SK-N-SH (cell line): ENCODE measurements at regions not wholly inside any gene's neighbourhood (a gene's known extent, or its start where the extent isn't known, plus 50 kb on each side); places are given as distances from the start of the nearest gene placed in this dataset.

ENCODE experiments used
- CTCF ChIA-PET: fragments of 300-600, 350-600 bp; formaldehyde crosslinking; extraction: SDS; loops from one replicate; lab custom pipeline; 2021; lab: Yijun Ruan, JAX
- POLR2A ChIA-PET: fragments of 350-600 bp; sonication (Branson Sonifier 250); formaldehyde crosslinking; extraction: SDS; loops from one replicate; lab custom pipeline; 2020; ENCODE audit warnings: antibody characterized with exemption, inconsistent platforms; lab: Yijun Ruan, JAX
- DNase-seq: peaks from one replicate; pipeline ENCODE4 v3.0.0; 2012
- H2AFZ ChIP-seq: fragments of 200-600 bp; sonication (generic); 2 replicates; pipeline ENCODE4 v1.8.1; 2016; ENCODE audit warnings: antibody characterized with exemption, mild to moderate bottlenecking, low read depth
- H3F3A ChIP-seq: fragments of 200-600 bp; sonication (generic); replicated peaks from 2 replicates; pipeline ENCODE3; 2016; ENCODE audit warnings: antibody characterized with exemption, mild to moderate bottlenecking; ENCODE audit not compliant: insufficient read depth
- H3K27ac ChIP-seq, 2 experiments: fragments of 200-500 bp in 1 of 2; fragments of 200-600 bp in 1 of 2; sonication (Bioruptor generic) in 1 of 2; sonication (generic), shearing (Covaris generic) in 1 of 2; 2 replicates each; pipeline versions ENCODE4 v1.5.1 to v1.6.1; 2014 to 2016; ENCODE audit warnings: low read depth in 2 of 2, inconsistent platforms in 1 of 2, low read length in 1 of 2, mild to moderate bottlenecking in 1 of 2, mixed read lengths in 1 of 2
- H3K27me3 ChIP-seq: fragments of 200-600 bp; sonication (generic), shearing (Covaris generic); 2 replicates; pipeline ENCODE4 v1.6.1; 2016; ENCODE audit warnings: mixed run types; ENCODE audit not compliant: insufficient read depth
- H3K36me3 ChIP-seq, 2 experiments: fragments of 200-500 bp in 1 of 2; fragments of 200-600 bp in 1 of 2; sonication (Bioruptor generic) in 1 of 2; sonication (generic) in 1 of 2; replicated peaks in 1 of 2; 2 replicates each; pipeline versions ENCODE3 to v1.5.1; 2014 to 2016; ENCODE audit warnings: low read length in 1 of 2, mild to moderate bottlenecking in 1 of 2; ENCODE audit not compliant: insufficient read depth in 2 of 2, control insufficient read depth in 1 of 2
- H3K4me1 ChIP-seq, 2 experiments: fragments of 200-500 bp in 1 of 2; fragments of 200-600 bp in 1 of 2; sonication (Bioruptor generic) in 1 of 2; sonication (generic), shearing (Covaris generic) in 1 of 2; 2 replicates each; pipeline versions ENCODE4 v1.5.1 to v1.6.1; 2014 to 2016; ENCODE audit warnings: low read depth in 1 of 2, low read length in 1 of 2, mixed run types in 1 of 2; ENCODE audit not compliant: insufficient read depth in 2 of 2, control insufficient read depth in 1 of 2
- H3K4me2 ChIP-seq: fragments of 200-600 bp; sonication (generic), shearing (Covaris generic); 2 replicates; pipeline ENCODE4 v1.6.1; 2017; ENCODE audit warnings: mixed run types
- H3K4me3 ChIP-seq, 2 experiments: fragments of 200-500 bp in 1 of 2; fragments of 200-600 bp in 1 of 2; sonication (Bioruptor generic) in 1 of 2; sonication (generic), shearing (Covaris generic) in 1 of 2; 2 replicates each; pipeline versions ENCODE4 v1.5.1 to v1.8.1; 2014 to 2016; ENCODE audit warnings: low read depth in 2 of 2, inconsistent platforms in 1 of 2, low read length in 1 of 2, mild to moderate bottlenecking in 1 of 2, mixed read lengths in 1 of 2, moderate library complexity in 1 of 2
- H3K79me2 ChIP-seq: fragments of 200-600 bp; sonication (generic); 2 replicates; pipeline ENCODE4 v1.8.1; 2017; ENCODE audit warnings: mild to moderate bottlenecking; ENCODE audit not compliant: insufficient read depth
- H3K9ac ChIP-seq: fragments of 200-600 bp; sonication (generic); 2 replicates; pipeline ENCODE4 v1.6.1; 2017; ENCODE audit warnings: mixed run types
- H3K9me2 ChIP-seq: fragments of 200-600 bp; sonication (generic); 2 replicates; pipeline ENCODE4 v1.6.1; 2017; ENCODE audit warnings: mixed run types
- H3K9me3 ChIP-seq: fragments of 200-600 bp; sonication (generic); 2 replicates; pipeline ENCODE4 v1.6.1; 2017; ENCODE audit warnings: mixed run types, mild to moderate bottlenecking, moderate library complexity
- H4K20me1 ChIP-seq: fragments of 200-600 bp; sonication (generic); 2 replicates; pipeline ENCODE4 v1.6.1; 2017; ENCODE audit warnings: mild to moderate bottlenecking, mixed run types; ENCODE audit not compliant: insufficient read depth
- CHD2 ChIP-seq: fragments of 150-350 bp; IDR thresholded peaks from 2 replicates; pipeline ENCODE4 v1.6.1; 2018; ENCODE audit warnings: low read length; ENCODE audit not compliant: partially characterized antibody
- CTCF ChIP-seq: fragments of 200-600 bp; sonication (generic); IDR thresholded peaks from 2 replicates; pipeline ENCODE4 v1.6.1; 2017; ENCODE audit warnings: antibody characterized with exemption, mild to moderate bottlenecking, moderate library complexity
- ELF1 ChIP-seq: IDR thresholded peaks from 2 replicates; pipeline ENCODE4 v1.4.0; 2012
- FOSL2 ChIP-seq: IDR thresholded peaks from 2 replicates; pipeline ENCODE4 v1.4.0; 2012; ENCODE audit warnings: low read depth, mild to moderate bottlenecking, moderate library complexity, borderline replicate concordance
- FOXJ3 ChIP-seq: sonication (generic); formaldehyde crosslinking; IDR thresholded peaks from 2 replicates; pipeline ENCODE4 v1.5.1; 2020; ENCODE audit warnings: mild to moderate bottlenecking, missing genetic modification reagents
- IRF3 ChIP-seq: fragments of 150-350 bp; IDR thresholded peaks from 2 replicates; pipeline ENCODE4 v1.6.1; 2016; ENCODE audit warnings: mild to moderate bottlenecking, low read depth, low read length
- RAD21 ChIP-seq: IDR thresholded peaks from 2 replicates; pipeline ENCODE4 v1.6.1; 2012; ENCODE audit warnings: mild to moderate bottlenecking, low read length
- TEAD4 ChIP-seq: IDR thresholded peaks from 2 replicates; pipeline ENCODE4 v1.4.0; 2012; ENCODE audit warnings: mild to moderate bottlenecking, borderline replicate concordance; ENCODE audit not compliant: insufficient read depth
- YY1 ChIP-seq: IDR thresholded peaks from 2 replicates; pipeline ENCODE4 v1.4.0; 2012; ENCODE audit warnings: low read depth, mild to moderate bottlenecking
- WGBS: methylation state at CpG from one replicate; pipeline ENCODE4 v1.1.6; 2017; ENCODE audit warnings: low lambda C conversion rate; 5-methylcytosine and 5-hydroxymethylcytosine counted together
- TF ChIP-seq, protein P1 (sequence below): IDR thresholded peaks from 2 replicates; pipeline ENCODE4 v1.6.1; 2012; ENCODE audit warnings: mild to moderate bottlenecking, low read depth, low read length, moderate library complexity

GRCh38 chr16:62450291-62450690 is 414.1 kb upstream of the CDH8 start:
- H3K79me2 ChIP-seq, result no peaks in the 10 kb centered on the region
- H3K9ac ChIP-seq, result no peak overlapping the region
- no peaks in the 10 kb centered on the region for H3K9me2 ChIP-seq
- H3K9me3 ChIP-seq, result no peaks in the 10 kb centered on the region
- WGBS, result 24% methylated on average over 5 of the region's 5 CpGs
- no peak overlapping the region for H2AFZ ChIP-seq
- TF ChIP-seq FOXJ3 (CRISPR knock-in tag) (no peak), TEAD4 (no peak), IRF3 (no peak), RAD21 (no peak), FOSL2 (no peak), CHD2 (no peak), YY1 (no peak), CTCF (no peak)
- TF ChIP-seq, protein P1, sequence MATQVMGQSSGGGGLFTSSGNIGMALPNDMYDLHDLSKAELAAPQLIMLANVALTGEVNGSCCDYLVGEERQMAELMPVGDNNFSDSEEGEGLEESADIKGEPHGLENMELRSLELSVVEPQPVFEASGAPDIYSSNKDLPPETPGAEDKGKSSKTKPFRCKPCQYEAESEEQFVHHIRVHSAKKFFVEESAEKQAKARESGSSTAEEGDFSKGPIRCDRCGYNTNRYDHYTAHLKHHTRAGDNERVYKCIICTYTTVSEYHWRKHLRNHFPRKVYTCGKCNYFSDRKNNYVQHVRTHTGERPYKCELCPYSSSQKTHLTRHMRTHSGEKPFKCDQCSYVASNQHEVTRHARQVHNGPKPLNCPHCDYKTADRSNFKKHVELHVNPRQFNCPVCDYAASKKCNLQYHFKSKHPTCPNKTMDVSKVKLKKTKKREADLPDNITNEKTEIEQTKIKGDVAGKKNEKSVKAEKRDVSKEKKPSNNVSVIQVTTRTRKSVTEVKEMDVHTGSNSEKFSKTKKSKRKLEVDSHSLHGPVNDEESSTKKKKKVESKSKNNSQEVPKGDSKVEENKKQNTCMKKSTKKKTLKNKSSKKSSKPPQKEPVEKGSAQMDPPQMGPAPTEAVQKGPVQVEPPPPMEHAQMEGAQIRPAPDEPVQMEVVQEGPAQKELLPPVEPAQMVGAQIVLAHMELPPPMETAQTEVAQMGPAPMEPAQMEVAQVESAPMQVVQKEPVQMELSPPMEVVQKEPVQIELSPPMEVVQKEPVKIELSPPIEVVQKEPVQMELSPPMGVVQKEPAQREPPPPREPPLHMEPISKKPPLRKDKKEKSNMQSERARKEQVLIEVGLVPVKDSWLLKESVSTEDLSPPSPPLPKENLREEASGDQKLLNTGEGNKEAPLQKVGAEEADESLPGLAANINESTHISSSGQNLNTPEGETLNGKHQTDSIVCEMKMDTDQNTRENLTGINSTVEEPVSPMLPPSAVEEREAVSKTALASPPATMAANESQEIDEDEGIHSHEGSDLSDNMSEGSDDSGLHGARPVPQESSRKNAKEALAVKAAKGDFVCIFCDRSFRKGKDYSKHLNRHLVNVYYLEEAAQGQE, result no peak
- no peaks in the 10 kb centered on the region for H3K27me3 ChIP-seq
- POLR2A ChIA-PET, result no interaction called here
- no peak overlapping the region for H3K27ac ChIP-seq
- H4K20me1 ChIP-seq, result no peaks in the 10 kb centered on the region
- DNase-seq, result no peak
- no peaks in the 10 kb centered on the region for H3K36me3 ChIP-seq
- H3K4me1 ChIP-seq, result no peaks in the 10 kb centered on the region
- no peak overlapping the region for H3K4me3 ChIP-seq
- no peak overlapping the region for H3K4me2 ChIP-seq
- CTCF ChIA-PET, result no interaction called here
- no peaks in the 10 kb centered on the region for H3F3A ChIP-seq

DNA sequence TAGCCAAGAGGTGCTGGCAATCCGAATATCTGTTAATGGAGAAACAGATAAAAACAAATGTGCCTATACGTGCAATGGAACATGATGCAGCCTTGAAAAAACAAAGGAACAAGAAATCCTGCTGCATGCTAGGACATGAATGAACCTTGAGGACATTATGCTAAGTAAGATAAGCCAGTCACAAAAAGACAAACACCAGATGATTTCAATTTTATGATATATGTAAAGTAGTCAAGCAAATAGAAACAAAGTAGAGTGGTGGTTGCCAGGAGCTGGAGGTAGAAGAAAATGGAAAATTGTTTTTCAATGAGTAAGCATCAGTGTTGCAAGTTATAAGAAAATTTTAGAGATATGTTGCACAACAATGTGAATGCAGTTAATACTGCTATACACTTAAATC is 409.7 kb upstream of the CDH8 start:
- no peak for TF ChIP-seq ELF1
- TF ChIP-seq, all 33 proteins: peak for 0
- Histone ChIP-seq H3K27me3 (no peaks in the 10 kb centered on the region), H3K4me1 (no peaks in the 10 kb centered on the region), H3K36me3 (no peaks in the 10 kb centered on the region), H3K4me3 (no peak overlapping the region), H4K20me1 (no peaks in the 10 kb centered on the region), H3K9ac (no peak overlapping the region), H3K27ac (no peak overlapping the region), H3K9me2 (no peaks in the 10 kb centered on the region), H3K4me2 (no peak overlapping the region), H2AFZ (no peak overlapping the region), H3F3A (no peaks in the 10 kb centered on the region), H3K79me2 (no peaks in the 10 kb centered on the region), H3K9me3 (no peaks in the 10 kb centered on the region; the same call in 1 of the 2 replicates)
- no peak for DNase-seq
- ChIA-PET POLR2A (no interaction called here), CTCF (no interaction called here)
- 15% methylated on average over 2 of the region's 2 CpGs for WGBS
